SK-N-SH (cell line): ENCODE measurements at regions not wholly inside any gene's neighbourhood (a gene's known extent, or its start where the extent isn't known, plus 50 kb on each side); places are given as distances from the start of the nearest gene placed in this dataset.

Experiments
- CTCF ChIA-PET: fragments of 300-600, 350-600 bp; formaldehyde crosslinking; extraction: SDS; loops from one replicate; lab custom pipeline; 2021; lab: Yijun Ruan, JAX
- POLR2A ChIA-PET: fragments of 350-600 bp; sonication (Branson Sonifier 250); formaldehyde crosslinking; extraction: SDS; loops from one replicate; lab custom pipeline; 2020; ENCODE audit warnings: antibody characterized with exemption, inconsistent platforms; lab: Yijun Ruan, JAX
- DNase-seq: peaks from one replicate; pipeline ENCODE4 v3.0.0; 2012
- H2AFZ ChIP-seq: fragments of 200-600 bp; sonication (generic); 2 replicates; pipeline ENCODE4 v1.8.1; 2016; ENCODE audit warnings: antibody characterized with exemption, mild to moderate bottlenecking, low read depth
- H3F3A ChIP-seq: fragments of 200-600 bp; sonication (generic); replicated peaks from 2 replicates; pipeline ENCODE3; 2016; ENCODE audit warnings: antibody characterized with exemption, mild to moderate bottlenecking; ENCODE audit not compliant: insufficient read depth
- H3K27ac ChIP-seq, 2 experiments: fragments of 200-500 bp in 1 of 2; fragments of 200-600 bp in 1 of 2; sonication (Bioruptor generic) in 1 of 2; sonication (generic), shearing (Covaris generic) in 1 of 2; 2 replicates each; pipeline versions ENCODE4 v1.5.1 to v1.6.1; 2014 to 2016; ENCODE audit warnings: low read depth in 2 of 2, inconsistent platforms in 1 of 2, low read length in 1 of 2, mild to moderate bottlenecking in 1 of 2, mixed read lengths in 1 of 2
- H3K27me3 ChIP-seq: fragments of 200-600 bp; sonication (generic), shearing (Covaris generic); 2 replicates; pipeline ENCODE4 v1.6.1; 2016; ENCODE audit warnings: mixed run types; ENCODE audit not compliant: insufficient read depth
- H3K36me3 ChIP-seq, 2 experiments: fragments of 200-500 bp in 1 of 2; fragments of 200-600 bp in 1 of 2; sonication (Bioruptor generic) in 1 of 2; sonication (generic) in 1 of 2; replicated peaks in 1 of 2; 2 replicates each; pipeline versions ENCODE3 to v1.5.1; 2014 to 2016; ENCODE audit warnings: low read length in 1 of 2, mild to moderate bottlenecking in 1 of 2; ENCODE audit not compliant: insufficient read depth in 2 of 2, control insufficient read depth in 1 of 2
- H3K4me1 ChIP-seq, 2 experiments: fragments of 200-500 bp in 1 of 2; fragments of 200-600 bp in 1 of 2; sonication (Bioruptor generic) in 1 of 2; sonication (generic), shearing (Covaris generic) in 1 of 2; 2 replicates each; pipeline versions ENCODE4 v1.5.1 to v1.6.1; 2014 to 2016; ENCODE audit warnings: low read depth in 1 of 2, low read length in 1 of 2, mixed run types in 1 of 2; ENCODE audit not compliant: insufficient read depth in 2 of 2, control insufficient read depth in 1 of 2
- H3K4me2 ChIP-seq: fragments of 200-600 bp; sonication (generic), shearing (Covaris generic); 2 replicates; pipeline ENCODE4 v1.6.1; 2017; ENCODE audit warnings: mixed run types
- H3K4me3 ChIP-seq, 2 experiments: fragments of 200-500 bp in 1 of 2; fragments of 200-600 bp in 1 of 2; sonication (Bioruptor generic) in 1 of 2; sonication (generic), shearing (Covaris generic) in 1 of 2; 2 replicates each; pipeline versions ENCODE4 v1.5.1 to v1.8.1; 2014 to 2016; ENCODE audit warnings: low read depth in 2 of 2, inconsistent platforms in 1 of 2, low read length in 1 of 2, mild to moderate bottlenecking in 1 of 2, mixed read lengths in 1 of 2, moderate library complexity in 1 of 2
- H3K79me2 ChIP-seq: fragments of 200-600 bp; sonication (generic); 2 replicates; pipeline ENCODE4 v1.8.1; 2017; ENCODE audit warnings: mild to moderate bottlenecking; ENCODE audit not compliant: insufficient read depth
- H3K9ac ChIP-seq: fragments of 200-600 bp; sonication (generic); 2 replicates; pipeline ENCODE4 v1.6.1; 2017; ENCODE audit warnings: mixed run types
- H3K9me2 ChIP-seq: fragments of 200-600 bp; sonication (generic); 2 replicates; pipeline ENCODE4 v1.6.1; 2017; ENCODE audit warnings: mixed run types
- H3K9me3 ChIP-seq: fragments of 200-600 bp; sonication (generic); 2 replicates; pipeline ENCODE4 v1.6.1; 2017; ENCODE audit warnings: mixed run types, mild to moderate bottlenecking, moderate library complexity
- H4K20me1 ChIP-seq: fragments of 200-600 bp; sonication (generic); 2 replicates; pipeline ENCODE4 v1.6.1; 2017; ENCODE audit warnings: mild to moderate bottlenecking, mixed run types; ENCODE audit not compliant: insufficient read depth
- CHD2 ChIP-seq: fragments of 150-350 bp; IDR thresholded peaks from 2 replicates; pipeline ENCODE4 v1.6.1; 2018; ENCODE audit warnings: low read length; ENCODE audit not compliant: partially characterized antibody
- EP300 ChIP-seq, 2 experiments: IDR thresholded peaks; 2 replicates each; pipeline versions ENCODE4 v1.4.0 to v1.6.1; 2012; ENCODE audit warnings: borderline replicate concordance in 1 of 2, low read depth in 1 of 2, low read length in 1 of 2
- FOSL2 ChIP-seq: IDR thresholded peaks from 2 replicates; pipeline ENCODE4 v1.4.0; 2012; ENCODE audit warnings: low read depth, mild to moderate bottlenecking, moderate library complexity, borderline replicate concordance
- FOXJ3 ChIP-seq: sonication (generic); formaldehyde crosslinking; IDR thresholded peaks from 2 replicates; pipeline ENCODE4 v1.5.1; 2020; ENCODE audit warnings: mild to moderate bottlenecking, missing genetic modification reagents
- GABPA ChIP-seq: IDR thresholded peaks from 2 replicates; pipeline ENCODE4 v1.4.0; 2012; ENCODE audit warnings: low read depth, mild to moderate bottlenecking
- MEF2A ChIP-seq: IDR thresholded peaks from 2 replicates; pipeline ENCODE4 v1.4.0; 2012; ENCODE audit warnings: low read depth, borderline replicate concordance
- NRF1 ChIP-seq: IDR thresholded peaks from 2 replicates; pipeline ENCODE4 v1.6.1; 2012; ENCODE audit warnings: low read depth, mild to moderate bottlenecking, low read length
- POLR2AphosphoS5 ChIP-seq: IDR thresholded peaks from 2 replicates; pipeline ENCODE4 v1.6.1; 2012; ENCODE audit warnings: low read depth, low read length
- RCOR1 ChIP-seq: fragments of 150-350 bp; IDR thresholded peaks from 2 replicates; pipeline ENCODE4 v1.6.1; 2017; ENCODE audit warnings: antibody characterized with exemption, low read length
- SIN3A ChIP-seq: IDR thresholded peaks from 2 replicates; pipeline ENCODE4 v1.6.1; 2012; ENCODE audit warnings: low read depth, mild to moderate bottlenecking, low read length, moderate library complexity, borderline replicate concordance
- SMC3 ChIP-seq: IDR thresholded peaks from 2 replicates; pipeline ENCODE4 v1.6.1; 2012; ENCODE audit warnings: low read depth, low read length, improper control_type of control experiment
- TAF1 ChIP-seq: IDR thresholded peaks from 2 replicates; pipeline ENCODE4 v1.6.1; 2012; ENCODE audit warnings: low read depth, mild to moderate bottlenecking, low read length, moderate library complexity, borderline replicate concordance
- TCF12 ChIP-seq: IDR thresholded peaks from 2 replicates; pipeline ENCODE4 v1.4.0; 2012
- TEAD4 ChIP-seq: IDR thresholded peaks from 2 replicates; pipeline ENCODE4 v1.4.0; 2012; ENCODE audit warnings: mild to moderate bottlenecking, borderline replicate concordance; ENCODE audit not compliant: insufficient read depth
- YY1 ChIP-seq: IDR thresholded peaks from 2 replicates; pipeline ENCODE4 v1.4.0; 2012; ENCODE audit warnings: low read depth, mild to moderate bottlenecking
- WGBS: methylation state at CpG from one replicate; pipeline ENCODE4 v1.1.6; 2017; ENCODE audit warnings: low lambda C conversion rate; 5-methylcytosine and 5-hydroxymethylcytosine counted together
- TF ChIP-seq, protein P1 (sequence below): IDR thresholded peaks from 2 replicates; pipeline ENCODE4 v1.4.0; 2012; ENCODE audit warnings: low read depth
- TF ChIP-seq, protein P2 (sequence below): IDR thresholded peaks from 2 replicates; pipeline ENCODE4; 2012
- TF ChIP-seq, protein P3 (sequence below): fragments of 150-350 bp; IDR thresholded peaks from 2 replicates; pipeline ENCODE4 v1.6.1; 2017; ENCODE audit warnings: antibody characterized with exemption, low read length, low read depth, borderline replicate concordance
- TF ChIP-seq, protein P4 (sequence below): IDR thresholded peaks from 2 replicates; pipeline ENCODE4 v1.4.0; 2012; ENCODE audit warnings: low read depth, borderline replicate concordance
- TF ChIP-seq, protein P5 (sequence below): IDR thresholded peaks from 2 replicates; pipeline ENCODE4 v1.6.1; 2012; ENCODE audit warnings: mild to moderate bottlenecking, low read depth, low read length, moderate library complexity

DNA sequence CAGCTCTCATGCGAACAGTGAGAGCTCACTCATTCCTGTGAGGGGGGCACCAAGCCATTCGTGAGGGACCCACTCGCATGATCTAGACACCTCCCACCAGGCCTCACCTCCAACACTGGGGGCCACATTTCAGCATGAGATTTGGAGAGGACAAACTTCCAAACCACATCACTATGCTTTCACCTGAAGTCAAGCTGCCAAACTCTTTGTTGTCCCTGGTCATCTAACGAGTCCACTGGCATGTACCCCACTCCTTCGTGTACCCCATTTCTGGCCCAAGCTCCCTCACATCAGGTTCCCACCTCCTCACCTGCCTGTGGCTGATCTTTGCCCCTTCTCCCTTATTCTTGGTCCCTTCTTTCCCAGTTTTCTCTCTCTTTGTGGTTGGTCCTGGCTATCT is 198.9 kb downstream of the ADAMTS15 start:
- Histone ChIP-seq H3K9me2 (no peaks in the 10 kb centered on the region), H3K9me3 (no peaks in the 10 kb centered on the region), H3K36me3 (no peaks in the 10 kb centered on the region), H3K4me2 (no peak overlapping the region), H3K79me2 (no peaks in the 10 kb centered on the region), H3K27me3 (no peaks in the 10 kb centered on the region), H4K20me1 (no peaks in the 10 kb centered on the region), H3K4me3 (no peak overlapping the region), H3F3A (peaks cover 9% of the 10 kb centered on the region), H3K4me1 (peaks cover 0 to 14% of the 10 kb centered on the region in 2 experiments; a peak in 2 of 4 replicates), H3K9ac (no peak overlapping the region), H2AFZ (no peak overlapping the region), H3K27ac (0 out of 4 replicates have a peak overlapping the region, but pooled peaks of 1 of the 2 experiments have one; percentile 57)
- WGBS, result 98% methylated on average over 4 of the region's 5 CpGs
- TF ChIP-seq, protein P1, sequence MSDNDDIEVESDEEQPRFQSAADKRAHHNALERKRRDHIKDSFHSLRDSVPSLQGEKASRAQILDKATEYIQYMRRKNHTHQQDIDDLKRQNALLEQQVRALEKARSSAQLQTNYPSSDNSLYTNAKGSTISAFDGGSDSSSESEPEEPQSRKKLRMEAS, result no peak
- TF ChIP-seq YY1, result no peak
- TF ChIP-seq, protein P2, sequence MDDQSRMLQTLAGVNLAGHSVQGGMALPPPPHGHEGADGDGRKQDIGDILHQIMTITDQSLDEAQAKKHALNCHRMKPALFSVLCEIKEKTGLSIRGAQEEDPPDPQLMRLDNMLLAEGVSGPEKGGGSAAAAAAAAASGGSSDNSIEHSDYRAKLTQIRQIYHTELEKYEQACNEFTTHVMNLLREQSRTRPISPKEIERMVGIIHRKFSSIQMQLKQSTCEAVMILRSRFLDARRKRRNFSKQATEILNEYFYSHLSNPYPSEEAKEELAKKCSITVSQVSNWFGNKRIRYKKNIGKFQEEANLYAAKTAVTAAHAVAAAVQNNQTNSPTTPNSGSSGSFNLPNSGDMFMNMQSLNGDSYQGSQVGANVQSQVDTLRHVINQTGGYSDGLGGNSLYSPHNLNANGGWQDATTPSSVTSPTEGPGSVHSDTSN, result no peak
- TF ChIP-seq, protein P3, sequence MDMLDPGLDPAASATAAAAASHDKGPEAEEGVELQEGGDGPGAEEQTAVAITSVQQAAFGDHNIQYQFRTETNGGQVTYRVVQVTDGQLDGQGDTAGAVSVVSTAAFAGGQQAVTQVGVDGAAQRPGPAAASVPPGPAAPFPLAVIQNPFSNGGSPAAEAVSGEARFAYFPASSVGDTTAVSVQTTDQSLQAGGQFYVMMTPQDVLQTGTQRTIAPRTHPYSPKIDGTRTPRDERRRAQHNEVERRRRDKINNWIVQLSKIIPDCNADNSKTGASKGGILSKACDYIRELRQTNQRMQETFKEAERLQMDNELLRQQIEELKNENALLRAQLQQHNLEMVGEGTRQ, result no peak
- no peak for TF ChIP-seq TCF12
- TF ChIP-seq, protein P4, sequence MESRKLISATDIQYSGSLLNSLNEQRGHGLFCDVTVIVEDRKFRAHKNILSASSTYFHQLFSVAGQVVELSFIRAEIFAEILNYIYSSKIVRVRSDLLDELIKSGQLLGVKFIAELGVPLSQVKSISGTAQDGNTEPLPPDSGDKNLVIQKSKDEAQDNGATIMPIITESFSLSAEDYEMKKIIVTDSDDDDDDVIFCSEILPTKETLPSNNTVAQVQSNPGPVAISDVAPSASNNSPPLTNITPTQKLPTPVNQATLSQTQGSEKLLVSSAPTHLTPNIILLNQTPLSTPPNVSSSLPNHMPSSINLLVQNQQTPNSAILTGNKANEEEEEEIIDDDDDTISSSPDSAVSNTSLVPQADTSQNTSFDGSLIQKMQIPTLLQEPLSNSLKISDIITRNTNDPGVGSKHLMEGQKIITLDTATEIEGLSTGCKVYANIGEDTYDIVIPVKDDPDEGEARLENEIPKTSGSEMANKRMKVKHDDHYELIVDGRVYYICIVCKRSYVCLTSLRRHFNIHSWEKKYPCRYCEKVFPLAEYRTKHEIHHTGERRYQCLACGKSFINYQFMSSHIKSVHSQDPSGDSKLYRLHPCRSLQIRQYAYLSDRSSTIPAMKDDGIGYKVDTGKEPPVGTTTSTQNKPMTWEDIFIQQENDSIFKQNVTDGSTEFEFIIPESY, result no peak
- no peak for TF ChIP-seq NRF1
- no peak for TF ChIP-seq EP300 (IDR thresholded peaks at IDR 0.05; ENCODE audit: borderline replicate concordance in 1 of 2, low read depth in 1 of 2, low read length in 1 of 2)
- TF ChIP-seq CHD2, result no peak
- TF ChIP-seq GABPA, result no peak
- TF ChIP-seq TEAD4, result no peak
- no peak for TF ChIP-seq FOSL2
- TF ChIP-seq SIN3A, result no peak
- TF ChIP-seq RCOR1, result no peak
- no peak for TF ChIP-seq MEF2A
- no peak for TF ChIP-seq FOXJ3 (CRISPR knock-in tag)
- no peak for TF ChIP-seq POLR2AphosphoS5
- TF ChIP-seq TAF1, result no peak
- no peak for TF ChIP-seq SMC3
- TF ChIP-seq, protein P5, sequence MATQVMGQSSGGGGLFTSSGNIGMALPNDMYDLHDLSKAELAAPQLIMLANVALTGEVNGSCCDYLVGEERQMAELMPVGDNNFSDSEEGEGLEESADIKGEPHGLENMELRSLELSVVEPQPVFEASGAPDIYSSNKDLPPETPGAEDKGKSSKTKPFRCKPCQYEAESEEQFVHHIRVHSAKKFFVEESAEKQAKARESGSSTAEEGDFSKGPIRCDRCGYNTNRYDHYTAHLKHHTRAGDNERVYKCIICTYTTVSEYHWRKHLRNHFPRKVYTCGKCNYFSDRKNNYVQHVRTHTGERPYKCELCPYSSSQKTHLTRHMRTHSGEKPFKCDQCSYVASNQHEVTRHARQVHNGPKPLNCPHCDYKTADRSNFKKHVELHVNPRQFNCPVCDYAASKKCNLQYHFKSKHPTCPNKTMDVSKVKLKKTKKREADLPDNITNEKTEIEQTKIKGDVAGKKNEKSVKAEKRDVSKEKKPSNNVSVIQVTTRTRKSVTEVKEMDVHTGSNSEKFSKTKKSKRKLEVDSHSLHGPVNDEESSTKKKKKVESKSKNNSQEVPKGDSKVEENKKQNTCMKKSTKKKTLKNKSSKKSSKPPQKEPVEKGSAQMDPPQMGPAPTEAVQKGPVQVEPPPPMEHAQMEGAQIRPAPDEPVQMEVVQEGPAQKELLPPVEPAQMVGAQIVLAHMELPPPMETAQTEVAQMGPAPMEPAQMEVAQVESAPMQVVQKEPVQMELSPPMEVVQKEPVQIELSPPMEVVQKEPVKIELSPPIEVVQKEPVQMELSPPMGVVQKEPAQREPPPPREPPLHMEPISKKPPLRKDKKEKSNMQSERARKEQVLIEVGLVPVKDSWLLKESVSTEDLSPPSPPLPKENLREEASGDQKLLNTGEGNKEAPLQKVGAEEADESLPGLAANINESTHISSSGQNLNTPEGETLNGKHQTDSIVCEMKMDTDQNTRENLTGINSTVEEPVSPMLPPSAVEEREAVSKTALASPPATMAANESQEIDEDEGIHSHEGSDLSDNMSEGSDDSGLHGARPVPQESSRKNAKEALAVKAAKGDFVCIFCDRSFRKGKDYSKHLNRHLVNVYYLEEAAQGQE, result no peak
- POLR2A ChIA-PET, result no interaction called here
- DNase-seq, result no peak
- CTCF ChIA-PET, result no interaction called here
